ENCODE measurements at regions not wholly inside any gene's neighbourhood (a gene's known extent, or its start where the extent isn't known, plus 50 kb on each side); places are given as distances from the start of the nearest gene placed in this dataset.

GRCh38 chr1:30410153-30410851, 313.1 kb downstream of the MATN1 start:
- no peak for ATAC-seq
- TF ChIP-seq BACH2 (CRISPR knock-in tag; IDR thresholded peaks at IDR 0.05; ENCODE audit: borderline replicate concordance) = no peak
- no peak for TF ChIP-seq SNAI2 (CRISPR knock-in tag; IDR thresholded peaks at IDR 0.05)
- no peak for TF ChIP-seq ESRRG (CRISPR knock-in tag; IDR thresholded peaks at IDR 0.05)
- TF ChIP-seq ZNF70 (CRISPR knock-in tag; IDR thresholded peaks at IDR 0.05) = no peak
- no peak for TF ChIP-seq RARB (CRISPR knock-in tag; IDR thresholded peaks at IDR 0.05)
- TF ChIP-seq ZC3H10 (CRISPR knock-in tag; IDR thresholded peaks at IDR 0.05) = no peak
- no peak for TF ChIP-seq ZNF565 (CRISPR knock-in tag; conservative IDR thresholded peaks at IDR 0.05; ENCODE audit: low read depth)
- TF ChIP-seq POU6F1 (CRISPR knock-in tag; IDR thresholded peaks at IDR 0.05; ENCODE audit: borderline replicate concordance, low read depth) = no peak
- no peak for TF ChIP-seq TCF4 (CRISPR knock-in tag; IDR thresholded peaks at IDR 0.05; ENCODE audit: borderline replicate concordance)
- TF ChIP-seq ZFP3 (CRISPR knock-in tag; IDR thresholded peaks at IDR 0.05) = no peak

GRCh38 chr1:30409476-30410152, 313.8 kb downstream of the MATN1 start:
- TF ChIP-seq CSDC2 (CRISPR knock-in tag; IDR thresholded peaks at IDR 0.05) (no peak), ARNTL (CRISPR knock-in tag; IDR thresholded peaks at IDR 0.05; ENCODE audit: borderline replicate concordance, low read depth) (no peak), ZC3H10 (CRISPR knock-in tag; IDR thresholded peaks at IDR 0.05) (no peak), ESRRG (CRISPR knock-in tag; IDR thresholded peaks at IDR 0.05) (no peak), ZNF70 (CRISPR knock-in tag; IDR thresholded peaks at IDR 0.05) (no peak), TSHZ2 (CRISPR knock-in tag; IDR thresholded peaks at IDR 0.05) (no peak), ZNF8 (CRISPR knock-in tag; IDR thresholded peaks at IDR 0.05) (no peak), TCF4 (CRISPR knock-in tag; IDR thresholded peaks at IDR 0.05; ENCODE audit: borderline replicate concordance) (no peak), ZFP3 (CRISPR knock-in tag; IDR thresholded peaks at IDR 0.05) (no peak), SNAI2 (CRISPR knock-in tag; IDR thresholded peaks at IDR 0.05) (no peak), POU6F1 (CRISPR knock-in tag; IDR thresholded peaks at IDR 0.05; ENCODE audit: borderline replicate concordance, low read depth) (no peak), GLIS3 (CRISPR knock-in tag; IDR thresholded peaks at IDR 0.05) (no peak), TOX (CRISPR knock-in tag; IDR thresholded peaks at IDR 0.05; ENCODE audit: borderline replicate concordance) (no peak), ZFP30 (CRISPR knock-in tag; IDR thresholded peaks at IDR 0.05) (no peak)

GRCh38 chr1:30407865-30408580, 315.4 kb downstream of the MATN1 start:
- TF ChIP-seq GLIS3 (CRISPR knock-in tag; IDR thresholded peaks at IDR 0.05) (peak; percentile 65; the same call in 1 of the 2 replicates), SNAI2 (CRISPR knock-in tag; IDR thresholded peaks at IDR 0.05) (no peak), ZNF70 (CRISPR knock-in tag; IDR thresholded peaks at IDR 0.05) (no peak), ESRRG (CRISPR knock-in tag; IDR thresholded peaks at IDR 0.05) (no peak), POU6F1 (CRISPR knock-in tag; IDR thresholded peaks at IDR 0.05; ENCODE audit: borderline replicate concordance, low read depth) (no peak), ZC3H10 (CRISPR knock-in tag; IDR thresholded peaks at IDR 0.05) (no peak), ZFP3 (CRISPR knock-in tag; IDR thresholded peaks at IDR 0.05) (no peak), ZFP30 (CRISPR knock-in tag; IDR thresholded peaks at IDR 0.05) (no peak), PPARA (CRISPR knock-in tag; IDR thresholded peaks at IDR 0.05; ENCODE audit: borderline replicate concordance) (no peak), TOX (CRISPR knock-in tag; IDR thresholded peaks at IDR 0.05; ENCODE audit: borderline replicate concordance) (no peak), CSDC2 (CRISPR knock-in tag; IDR thresholded peaks at IDR 0.05) (no peak), TCF4 (CRISPR knock-in tag; IDR thresholded peaks at IDR 0.05; ENCODE audit: borderline replicate concordance) (no peak), RARB (CRISPR knock-in tag; IDR thresholded peaks at IDR 0.05) (no peak), ZNF565 (CRISPR knock-in tag; conservative IDR thresholded peaks at IDR 0.05; ENCODE audit: low read depth) (no peak), PATZ1 (CRISPR knock-in tag; IDR thresholded peaks at IDR 0.05; ENCODE audit: borderline replicate concordance) (no peak), ISL1 (CRISPR knock-in tag; IDR thresholded peaks at IDR 0.05) (peak; percentile 21; the same call in 1 of the 2 replicates), TSHZ2 (CRISPR knock-in tag; IDR thresholded peaks at IDR 0.05) (no peak; the same call in 1 of the 2 replicates)
- no peak for ATAC-seq

More at GRCh38 chr1:30409476-30410152, 313.8 kb downstream of the MATN1 start:
- ATAC-seq = no peak
